GM04503 (cell line): ENCODE measurements at regions not wholly inside any gene's neighbourhood (a gene's known extent, or its start where the extent isn't known, plus 50 kb on each side); places are given as distances from the start of the nearest gene placed in this dataset.

Experiments
- DNase-seq: peaks from one replicate; pipeline ENCODE4 v3.0.0-alpha.2; 2012; ENCODE audit warnings: low read depth

GRCh38 chr4:180664766-180665368 lies 1578.3 kb upstream of the TENM3 start:
- peak; percentile 14 for DNase-seq

DNA sequence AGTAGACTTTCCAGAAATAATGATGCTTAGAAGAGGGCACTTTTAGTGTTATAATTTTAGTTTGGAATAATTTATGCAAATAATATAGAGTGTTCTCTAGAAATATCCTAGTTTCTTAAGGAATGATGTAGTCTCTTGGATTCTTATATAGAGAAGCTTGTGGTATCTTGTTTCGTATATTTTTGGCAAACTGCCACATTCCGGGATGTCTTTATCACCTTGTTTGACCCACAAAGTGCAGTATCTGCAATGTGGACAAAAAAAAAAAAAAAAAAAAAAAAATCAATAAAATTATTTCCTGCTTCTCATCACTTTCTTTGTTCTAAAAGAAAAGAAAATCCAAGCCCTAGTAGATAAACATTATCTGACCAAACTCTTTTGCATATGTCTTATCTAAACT lies 1577.7 kb upstream of the TENM3 start:
- no peak for DNase-seq

DNA sequence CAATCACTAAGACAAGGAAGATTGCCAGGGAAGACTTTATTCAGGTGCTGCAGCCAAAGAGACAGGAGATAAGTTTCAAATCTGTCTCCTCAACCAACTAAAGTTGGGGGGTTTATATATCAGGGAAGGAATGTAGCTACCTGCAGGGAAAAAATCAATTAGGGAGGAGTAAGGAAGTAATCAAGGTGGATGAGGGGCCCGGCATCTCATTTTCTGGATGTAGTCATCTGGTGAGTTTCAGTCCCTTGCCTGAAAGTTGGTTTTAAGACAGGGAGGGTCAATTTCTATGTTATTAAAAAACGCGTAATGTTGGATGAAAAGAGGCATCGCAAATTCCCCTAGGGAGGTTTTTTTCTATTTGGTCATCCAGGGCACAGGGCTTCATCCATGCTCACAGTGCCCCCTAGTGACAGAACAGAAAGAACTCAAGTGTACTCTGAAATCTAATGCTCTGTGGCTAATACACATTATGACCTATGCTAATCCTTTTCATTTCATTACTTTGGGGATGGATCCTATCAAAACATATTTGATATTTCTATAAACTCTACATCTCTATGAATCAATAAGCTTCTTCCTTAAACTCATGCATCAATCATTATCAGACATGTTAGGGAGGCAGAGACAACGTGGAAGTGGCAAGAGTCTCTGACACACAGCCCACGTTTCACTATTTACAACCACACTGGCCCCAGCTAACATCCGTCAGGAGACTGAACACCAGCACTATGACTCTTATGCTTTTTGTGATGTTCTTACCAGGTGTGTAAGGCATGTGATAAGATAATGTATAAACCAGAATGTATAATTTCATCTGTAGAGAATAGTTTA lies 1577.0 kb upstream of the TENM3 start:
- DNase-seq = peak; percentile 2

GRCh38 chr4:180668732-180669131 lies 1574.5 kb upstream of the TENM3 start:
- DNase-seq = no peak

GRCh38 chr4:180669680-180670079 lies 1573.5 kb upstream of the TENM3 start:
- DNase-seq = no peak

- DNase-seq = no peak
Observed at GRCh38 chr4:180674619-180675358, 1568.4 kb upstream of the TENM3 start.

- no peak for DNase-seq
Observed at GRCh38 chr4:180675359-180675650, 1567.9 kb upstream of the TENM3 start.

DNA sequence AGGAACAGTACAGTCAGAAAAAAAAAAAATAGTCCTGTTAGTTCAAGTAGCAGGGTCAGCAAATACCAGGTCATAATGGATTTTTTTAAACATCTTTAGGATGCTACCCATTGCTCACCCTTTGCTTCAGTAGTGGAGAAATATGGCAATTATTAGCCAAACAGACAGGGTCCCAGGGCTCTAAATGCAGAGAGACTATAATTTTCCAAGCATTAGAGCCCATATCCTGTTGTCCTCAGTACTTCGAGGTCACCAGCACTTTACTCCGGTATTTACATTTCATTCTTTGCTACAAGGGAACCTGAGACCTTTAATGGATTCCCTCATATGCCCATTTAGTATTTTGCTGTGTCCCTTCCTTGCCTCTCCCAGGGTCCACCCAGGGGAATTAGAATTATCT lies 1562.9 kb upstream of the TENM3 start:
- no peak for DNase-seq

- no peak for DNase-seq
Observed at GRCh38 chr4:180682776-180683175, 1560.4 kb upstream of the TENM3 start.

DNA sequence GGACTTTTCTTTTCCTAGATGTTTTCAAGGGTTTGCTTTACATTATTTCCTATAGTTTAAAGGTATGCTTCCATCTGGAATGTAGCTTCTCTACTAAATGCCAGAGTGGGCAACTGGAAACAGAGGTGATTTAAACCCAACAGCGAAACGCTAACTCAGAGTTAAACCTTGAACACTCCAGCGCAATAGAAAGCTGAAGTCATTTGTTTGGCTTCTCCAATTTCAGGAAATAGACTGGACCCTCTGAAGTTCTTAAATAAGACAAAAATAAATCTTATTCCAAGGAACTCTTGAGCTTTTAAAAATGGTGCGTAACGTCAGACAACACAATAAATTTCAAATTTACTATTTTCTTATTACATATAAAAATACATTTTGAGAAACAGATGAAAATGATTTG lies 1560.0 kb upstream of the TENM3 start:
- DNase-seq = no peak

DNA sequence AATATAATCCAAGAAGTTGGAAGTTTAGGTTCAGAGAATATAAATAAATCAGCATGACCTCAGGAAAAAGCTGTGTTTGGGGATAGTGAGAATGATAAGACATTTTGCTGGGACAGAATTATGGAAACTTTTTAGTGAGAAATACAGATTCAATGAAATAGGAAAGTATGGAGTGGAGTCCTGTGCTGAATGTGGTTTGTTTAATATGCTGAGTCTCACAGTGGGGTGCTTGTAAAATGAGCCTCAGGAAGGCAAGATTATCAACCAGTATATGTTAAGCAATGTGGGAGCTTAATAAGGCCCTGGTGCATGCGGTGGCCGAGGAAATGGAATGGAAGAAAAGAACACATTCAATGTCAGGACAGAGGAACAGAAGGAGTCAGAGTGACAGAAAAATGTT lies 1554.7 kb upstream of the TENM3 start:
- no peak for DNase-seq

- no peak for DNase-seq
Observed at GRCh38 chr4:180694875-180695274, 1548.3 kb upstream of the TENM3 start.

GRCh38 chr4:180695851-180696250 lies 1547.4 kb upstream of the TENM3 start:
- no peak for DNase-seq

DNA sequence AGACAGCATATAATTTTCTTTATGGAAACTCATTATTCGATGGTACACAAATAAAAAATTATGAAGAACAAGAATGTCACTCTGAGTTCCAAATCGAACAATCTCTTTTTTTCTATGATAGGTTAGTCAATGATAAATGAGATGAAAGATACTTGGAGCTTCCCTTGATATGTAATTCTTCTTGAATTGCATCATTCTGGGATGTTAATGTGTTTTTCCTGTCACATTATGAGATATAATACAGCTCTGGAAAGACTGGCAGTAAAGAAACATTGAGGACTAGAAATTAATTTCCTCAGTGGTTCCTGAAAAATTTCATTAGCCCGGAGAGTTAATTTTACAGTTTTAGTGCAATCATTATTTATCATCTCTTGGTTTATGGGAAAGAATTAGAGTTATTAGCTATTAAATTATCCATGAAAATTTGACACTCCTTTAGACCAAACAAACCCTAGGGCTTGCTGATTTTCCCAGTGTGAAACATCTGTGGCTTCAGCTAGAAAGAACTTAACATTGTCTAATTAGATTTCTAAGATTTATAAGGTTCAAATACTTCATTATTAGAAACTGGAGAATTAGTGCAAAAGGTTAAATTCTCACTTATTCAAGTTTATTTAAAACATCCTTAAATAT lies 1546.6 kb upstream of the TENM3 start:
- no peak for DNase-seq

GRCh38 chr4:180698550-180699195 lies 1544.5 kb upstream of the TENM3 start:
- DNase-seq = no peak

- DNase-seq = no peak
Observed at GRCh38 chr4:180706766-180707165, 1536.4 kb upstream of the TENM3 start.

DNA sequence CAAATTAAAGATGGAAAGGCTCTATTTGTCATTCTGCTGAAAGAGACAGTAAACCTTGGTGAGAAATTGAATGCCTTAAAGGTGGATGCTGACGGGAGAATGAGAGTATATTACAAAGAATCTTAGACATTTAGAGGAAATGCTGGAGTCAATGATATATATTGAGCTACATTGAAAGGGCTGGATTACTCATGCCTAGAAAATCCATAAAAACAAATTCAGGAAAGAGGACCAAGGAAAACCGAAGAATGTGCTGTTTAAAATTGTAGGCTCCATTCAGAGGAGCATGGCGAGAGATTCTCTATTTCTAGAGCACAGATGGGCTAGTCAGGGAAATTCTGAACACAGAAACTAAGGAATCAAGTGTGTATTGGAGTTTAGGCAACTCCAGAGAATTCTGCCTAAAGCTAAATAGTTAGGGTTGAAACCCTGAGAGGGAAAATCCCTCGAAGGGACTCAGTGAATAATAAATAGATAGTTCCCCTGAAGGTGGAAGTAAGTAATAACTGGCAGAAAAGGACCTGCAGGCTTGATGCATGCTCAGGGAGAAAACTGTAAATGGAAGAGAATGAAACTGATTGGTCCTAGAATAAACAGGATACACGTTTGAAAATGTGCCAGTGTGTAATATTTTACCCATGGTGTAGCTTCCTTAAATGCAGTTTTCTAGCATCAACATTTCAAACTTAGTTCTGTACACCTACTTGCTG lies 1532.4 kb upstream of the TENM3 start:
- no peak for DNase-seq

GRCh38 chr4:180717451-180718033 lies 1525.7 kb upstream of the TENM3 start:
- DNase-seq = no peak

GRCh38 chr4:180721356-180721755 lies 1521.8 kb upstream of the TENM3 start:
- no peak for DNase-seq

- DNase-seq = no peak
Observed at GRCh38 chr4:180726611-180727010, 1516.6 kb upstream of the TENM3 start.

GRCh38 chr4:180727478-180727877 lies 1515.7 kb upstream of the TENM3 start:
- DNase-seq = no peak
